B cell (primary cell): ENCODE measurements at regions not wholly inside any gene's neighbourhood (a gene's known extent, or its start where the extent isn't known, plus 50 kb on each side); places are given as distances from the start of the nearest gene placed in this dataset.

Source experiments
- ATAC-seq: fragments of 200-7000 bp; cut with Tn5 transposase; one replicate; pipeline ENCODE4 v1.10.0; 2021; ENCODE audit warnings: low read depth, mild to moderate bottlenecking, moderate number of reproducible peaks, moderate library complexity
- CTCF ChIA-PET: fragments of 350-600 bp; sonication (Branson Sonifier 250); formaldehyde crosslinking; loops from one replicate; lab custom pipeline; 2021; ENCODE audit warnings: antibody characterized with exemption, inconsistent platforms; lab: Charles Lee
- POLR2A ChIA-PET: fragments of 350-600 bp; sonication (Branson Sonifier 250); formaldehyde crosslinking; loops from one replicate; lab custom pipeline; 2021; ENCODE audit warnings: antibody characterized with exemption; lab: Charles Lee
- DNase-seq: peaks from one replicate; pipeline ENCODE4 v3.0.0; 2013
- H2AFZ ChIP-seq: 2 replicates; pipeline ENCODE4 v1.6.1; 2012; ENCODE audit warnings: mild to moderate bottlenecking, low read depth, low read length; ENCODE audit not compliant: insufficient read depth, poor library complexity, severe bottlenecking
- H3K27ac ChIP-seq, 2 donors: 1 replicate in 1 of 2; 2 replicates in 1 of 2; pipeline ENCODE4 v1.5.1; 2012 to 2013; ENCODE audit warnings: low read length in 2 of 2, mild to moderate bottlenecking in 2 of 2, moderate library complexity in 1 of 2
- H3K27me3 ChIP-seq, 4 experiments: fragments of 200-600 bp in 1 of 4; sonication (generic) in 1 of 4; replicated peaks in 1 of 4; 1 replicate in 2 of 4; 2 replicates in 2 of 4; pipeline versions ENCODE4 v1.6.1 to v1.7.0; 2013 to 2016; ENCODE audit warnings: low read length in 3 of 4, mild to moderate bottlenecking in 2 of 4, mixed read lengths in 1 of 4, moderate library complexity in 1 of 4; ENCODE audit not compliant: insufficient read depth in 4 of 4, control insufficient read depth in 3 of 4; ENCODE audit errors: control extremely low read depth in 1 of 4
- H3K36me3 ChIP-seq, 2 experiments: replicated peaks in 1 of 2; 1 replicate in 1 of 2; 2 replicates in 1 of 2; pipeline versions ENCODE4 v1.6.1 to v1.7.1; 2013; ENCODE audit warnings: low read length in 1 of 2; ENCODE audit not compliant: insufficient read depth in 2 of 2, control insufficient read depth in 1 of 2; ENCODE audit errors: control extremely low read depth in 1 of 2, extremely low read depth in 1 of 2
- H3K4me1 ChIP-seq, 2 donors: fragments of 200-600 bp in 1 of 2; sonication (generic) in 1 of 2; 1 replicate in 1 of 2; 2 replicates in 1 of 2; pipeline versions ENCODE4 v1.5.1 to v1.6.1; 2013 to 2017; ENCODE audit warnings: low read length in 2 of 2; ENCODE audit not compliant: control insufficient read depth in 2 of 2, insufficient read depth in 2 of 2
- H3K4me2 ChIP-seq: replicated peaks from 2 replicates; pipeline ENCODE3; 2012; ENCODE audit warnings: mild to moderate bottlenecking, low read depth, low read length; ENCODE audit not compliant: poor library complexity, severe bottlenecking
- H3K4me3 ChIP-seq, 5 experiments: fragments of 200-600 bp in 1 of 5; sonication (generic) in 1 of 5; 1 replicate in 3 of 5; 2 replicates in 2 of 5; pipeline versions ENCODE4 v1.5.1 to v1.7.0; 2011 to 2016; ENCODE audit warnings: low read length in 4 of 5, mild to moderate bottlenecking in 4 of 5, low read depth in 2 of 5, control low read depth in 1 of 5, moderate library complexity in 1 of 5; ENCODE audit not compliant: insufficient read depth in 1 of 5; ENCODE audit errors: control extremely low read depth in 1 of 5, extremely low read depth in 1 of 5
- H3K79me2 ChIP-seq: fragments of 200-600 bp; sonication (generic); one replicate; pipeline ENCODE4 v1.6.0; 2016; ENCODE audit warnings: low read length; ENCODE audit not compliant: control insufficient read depth, insufficient read depth
- H3K9ac ChIP-seq: fragments of 200-600 bp; sonication (generic); 2 replicates; pipeline ENCODE4 v1.6.1; 2017; ENCODE audit warnings: mild to moderate bottlenecking, low read length, moderate library complexity
- H3K9me3 ChIP-seq, 3 donors: one replicate each; pipeline versions ENCODE4 v1.6.1 to v1.7.1; 2013; ENCODE audit warnings: low read length in 2 of 3; ENCODE audit not compliant: control insufficient read depth in 2 of 3, insufficient read depth in 1 of 3; ENCODE audit errors: control extremely low read depth in 1 of 3
- H4K20me1 ChIP-seq: 2 replicates; pipeline ENCODE4 v1.6.0; 2012; ENCODE audit warnings: mild to moderate bottlenecking, low read length; ENCODE audit not compliant: insufficient read depth, control insufficient read depth, poor library complexity, severe bottlenecking
- H3K27ac Mint-ChIP-seq: one replicate; pipeline ENCODE4 v1.8.0; 2021; ENCODE audit warnings: mixed read lengths
- H3K27me3 Mint-ChIP-seq: one replicate; pipeline ENCODE4 v1.8.0; 2021; ENCODE audit warnings: mixed read lengths
- H3K4me1 Mint-ChIP-seq: one replicate; pipeline ENCODE4 v1.8.0; 2021; ENCODE audit warnings: mixed read lengths
- H3K4me3 Mint-ChIP-seq: one replicate; pipeline ENCODE4 v1.8.0; 2021; ENCODE audit warnings: mixed read lengths
- H3K9me3 Mint-ChIP-seq: one replicate; pipeline ENCODE4 v1.8.0; 2022; ENCODE audit warnings: mixed read lengths; ENCODE audit not compliant: insufficient read depth
- EZH2 ChIP-seq: IDR thresholded peaks from 2 replicates; pipeline ENCODE4 v1.6.1; 2012; ENCODE audit warnings: borderline replicate concordance, low read depth, mild to moderate bottlenecking, moderate library complexity, low read length; ENCODE audit not compliant: insufficient read depth, poor library complexity, severe bottlenecking
- WGBS: methylation state at CpG from one replicate; pipeline ENCODE4 v1.1.5; 2013; ENCODE audit warnings: missing lambda C conversion rate; ENCODE audit not compliant: insufficient coverage; 5-methylcytosine and 5-hydroxymethylcytosine counted together
- intact Hi-C: fragments of 100-400 bp; cut with micrococcal nuclease; formaldehyde crosslinking; loops from one replicate; pipeline ENCODE4 v1.10.0; 2022
- TF ChIP-seq, protein P1 (sequence below): fragments of 200-600 bp; IDR thresholded peaks from one replicate; pipeline ENCODE4 v1.8.0; 2022; ENCODE audit warnings: antibody characterized with exemption, mild to moderate bottlenecking

DNA sequence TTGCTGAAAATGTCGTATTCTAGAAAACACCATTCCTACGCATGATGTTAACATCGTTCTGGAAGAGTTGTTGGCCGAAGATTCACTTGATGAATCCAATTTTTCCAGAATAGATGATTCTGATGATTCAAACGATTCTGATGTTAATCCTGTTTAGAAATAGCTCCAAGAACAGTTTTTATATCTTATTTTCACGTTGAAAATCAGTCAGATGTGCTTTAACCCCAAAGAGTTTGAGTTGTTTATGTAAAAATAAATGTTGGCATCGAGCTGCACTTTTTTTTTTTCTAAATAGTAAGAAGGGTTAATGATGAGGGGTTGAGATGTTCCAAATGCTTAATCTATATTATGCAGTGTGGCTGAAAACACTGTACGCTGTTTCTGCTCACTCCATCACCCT is 99.9 kb upstream of the LINC00305 start:
- H3K9ac ChIP-seq: no peak overlapping the region
- CTCF ChIA-PET: no interaction called here
- Mint-ChIP-seq H3K4me3 (no peak overlapping the region), H3K4me1 (no peaks in the 10 kb centered on the region), H3K9me3 (no peaks in the 10 kb centered on the region), H3K27me3 (no peaks in the 10 kb centered on the region), H3K27ac (no peak overlapping the region)
- DNase-seq (no peak), ATAC-seq (no peak)
- intact Hi-C loops: no loop called here
- H3K27me3 ChIP-seq: no peaks in the 10 kb centered on the region
- H2AFZ ChIP-seq: no peak overlapping the region
- H3K4me1 ChIP-seq: no peaks in the 10 kb centered on the region
- WGBS: no CpG with 5 or more reads among the region's 8 CpGs
- no peak overlapping the region for H3K4me3 ChIP-seq
- no peaks in the 10 kb centered on the region for H3K9me3 ChIP-seq
- no peaks in the 10 kb centered on the region for H4K20me1 ChIP-seq
- H3K79me2 ChIP-seq: no peaks in the 10 kb centered on the region
- H3K27ac ChIP-seq: no peak overlapping the region
- TF ChIP-seq, protein P1, sequence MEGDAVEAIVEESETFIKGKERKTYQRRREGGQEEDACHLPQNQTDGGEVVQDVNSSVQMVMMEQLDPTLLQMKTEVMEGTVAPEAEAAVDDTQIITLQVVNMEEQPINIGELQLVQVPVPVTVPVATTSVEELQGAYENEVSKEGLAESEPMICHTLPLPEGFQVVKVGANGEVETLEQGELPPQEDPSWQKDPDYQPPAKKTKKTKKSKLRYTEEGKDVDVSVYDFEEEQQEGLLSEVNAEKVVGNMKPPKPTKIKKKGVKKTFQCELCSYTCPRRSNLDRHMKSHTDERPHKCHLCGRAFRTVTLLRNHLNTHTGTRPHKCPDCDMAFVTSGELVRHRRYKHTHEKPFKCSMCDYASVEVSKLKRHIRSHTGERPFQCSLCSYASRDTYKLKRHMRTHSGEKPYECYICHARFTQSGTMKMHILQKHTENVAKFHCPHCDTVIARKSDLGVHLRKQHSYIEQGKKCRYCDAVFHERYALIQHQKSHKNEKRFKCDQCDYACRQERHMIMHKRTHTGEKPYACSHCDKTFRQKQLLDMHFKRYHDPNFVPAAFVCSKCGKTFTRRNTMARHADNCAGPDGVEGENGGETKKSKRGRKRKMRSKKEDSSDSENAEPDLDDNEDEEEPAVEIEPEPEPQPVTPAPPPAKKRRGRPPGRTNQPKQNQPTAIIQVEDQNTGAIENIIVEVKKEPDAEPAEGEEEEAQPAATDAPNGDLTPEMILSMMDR: no peak
- TF ChIP-seq EZH2: no peak
- no peak overlapping the region for H3K4me2 ChIP-seq
- no peaks in the 10 kb centered on the region for H3K36me3 ChIP-seq
- POLR2A ChIA-PET: no interaction called here

DNA sequence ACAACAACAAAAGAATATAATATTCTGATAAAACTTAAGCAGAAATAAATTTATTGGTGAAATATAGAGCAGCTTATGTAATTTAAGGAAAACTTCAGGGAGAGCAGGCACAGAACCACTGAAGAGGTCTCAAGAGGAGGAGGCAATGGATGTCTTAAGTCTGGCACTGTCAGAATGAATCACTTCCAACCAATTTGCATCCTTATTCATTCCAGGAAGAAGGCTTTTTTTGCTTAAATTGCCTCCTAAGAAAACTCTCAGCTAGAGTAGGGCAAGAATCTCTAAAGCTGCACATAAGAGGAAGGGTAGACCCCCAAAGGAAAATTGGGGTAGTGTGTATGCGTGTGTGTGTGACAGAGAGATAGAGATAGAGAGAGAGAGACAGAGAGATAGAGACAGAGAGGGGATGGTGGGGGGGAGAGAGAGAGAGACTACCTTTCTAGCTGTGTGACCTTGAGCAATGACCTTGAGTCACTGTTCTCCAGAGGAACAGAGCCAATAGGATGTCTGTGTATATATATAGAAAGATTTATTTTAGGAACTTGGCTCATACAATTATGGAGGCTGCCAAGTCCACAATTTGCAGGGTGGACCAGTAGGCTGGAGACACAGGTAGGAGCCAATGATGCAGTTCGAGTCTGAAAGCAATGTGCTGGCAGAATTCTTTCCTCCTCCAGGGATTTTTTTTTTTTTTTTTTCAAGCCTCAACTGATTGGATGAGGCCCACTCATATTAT is 96.4 kb upstream of the LINC00305 start:
- Histone ChIP-seq H4K20me1 (no peaks in the 10 kb centered on the region), H3K27me3 (no peaks in the 10 kb centered on the region), H3K79me2 (no peaks in the 10 kb centered on the region), H3K4me1 (no peaks in the 10 kb centered on the region), H3K9me3 (no peaks in the 10 kb centered on the region), H3K4me2 (no peak overlapping the region), H3K36me3 (no peaks in the 10 kb centered on the region), H3K4me3 (no peak overlapping the region), H3K9ac (no peak overlapping the region), H3K27ac (no peak overlapping the region), H2AFZ (no peak overlapping the region)
- 100% methylated on average over 1 of the region's 2 CpGs for WGBS
- Mint-ChIP-seq H3K4me3 (no peak overlapping the region), H3K27me3 (no peaks in the 10 kb centered on the region), H3K9me3 (no peaks in the 10 kb centered on the region), H3K4me1 (no peaks in the 10 kb centered on the region), H3K27ac (no peak overlapping the region)
- ChIA-PET POLR2A (no interaction called here), CTCF (no interaction called here)
- no peak for ATAC-seq
- no peak for DNase-seq
- intact Hi-C loops: no loop called here
- no peak for TF ChIP-seq EZH2
- TF ChIP-seq, protein P1: no peak
